ENCODE measurements at regions not wholly inside any gene's neighbourhood (a gene's known extent, or its start where the extent isn't known, plus 50 kb on each side); places are given as distances from the start of the nearest gene placed in this dataset.

DNA sequence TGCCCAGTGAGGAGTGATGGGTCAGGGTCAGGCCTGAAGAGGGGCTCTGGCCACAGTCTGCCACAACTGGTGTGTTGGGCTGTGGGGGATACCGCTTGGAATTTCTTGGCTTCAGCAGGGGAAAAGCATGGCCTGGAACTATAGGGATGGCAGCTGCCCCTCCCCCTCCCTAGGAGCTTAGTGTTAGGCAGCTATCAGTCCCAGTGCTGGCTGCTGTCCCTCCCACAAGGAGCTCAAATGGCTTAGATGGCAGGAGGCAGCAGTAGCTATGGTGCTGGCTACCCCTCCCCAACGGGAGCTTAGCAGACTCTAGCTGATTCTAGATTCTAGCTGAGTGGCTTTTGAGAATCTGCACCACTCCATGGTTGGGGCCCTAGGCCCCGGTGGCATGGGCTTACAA, 414.5 kb upstream of the HSF2 start:
- TF ChIP-seq POLR2A (IDR thresholded peaks at IDR 0.05; ENCODE audit: low read depth, low read length), result no peak
- no peak for TF ChIP-seq POLR2AphosphoS5 (IDR thresholded peaks at IDR 0.05; ENCODE audit: low read depth, low read length)
- TF ChIP-seq TAF1 (IDR thresholded peaks at IDR 0.05; ENCODE audit: borderline replicate concordance, low read depth, low read length), result no peak
